ENCODE measurements at regions not wholly inside any gene's neighbourhood (a gene's known extent, or its start where the extent isn't known, plus 50 kb on each side); places are given as distances from the start of the nearest gene placed in this dataset.

GRCh38 chr6:50635429-50635828 lies 77.9 kb upstream of the TFAP2D start:
- intact Hi-C loops (cut with DNase I), result no loop called here
- Histone ChIP-seq H3K27me3 (no peaks in the 10 kb centered on the region), H3K4me3 (no peak overlapping the region), H3K27ac (no peak overlapping the region), H3K36me3 (no peaks in the 10 kb centered on the region), H3K9me3 (peaks cover 0 to 7% (median 0%) of the 10 kb centered on the region in 12 donors), H3K4me1 (no peaks in the 10 kb centered on the region)
- no peak for ATAC-seq
- no peak for DNase-seq
- TF ChIP-seq, protein P1, sequence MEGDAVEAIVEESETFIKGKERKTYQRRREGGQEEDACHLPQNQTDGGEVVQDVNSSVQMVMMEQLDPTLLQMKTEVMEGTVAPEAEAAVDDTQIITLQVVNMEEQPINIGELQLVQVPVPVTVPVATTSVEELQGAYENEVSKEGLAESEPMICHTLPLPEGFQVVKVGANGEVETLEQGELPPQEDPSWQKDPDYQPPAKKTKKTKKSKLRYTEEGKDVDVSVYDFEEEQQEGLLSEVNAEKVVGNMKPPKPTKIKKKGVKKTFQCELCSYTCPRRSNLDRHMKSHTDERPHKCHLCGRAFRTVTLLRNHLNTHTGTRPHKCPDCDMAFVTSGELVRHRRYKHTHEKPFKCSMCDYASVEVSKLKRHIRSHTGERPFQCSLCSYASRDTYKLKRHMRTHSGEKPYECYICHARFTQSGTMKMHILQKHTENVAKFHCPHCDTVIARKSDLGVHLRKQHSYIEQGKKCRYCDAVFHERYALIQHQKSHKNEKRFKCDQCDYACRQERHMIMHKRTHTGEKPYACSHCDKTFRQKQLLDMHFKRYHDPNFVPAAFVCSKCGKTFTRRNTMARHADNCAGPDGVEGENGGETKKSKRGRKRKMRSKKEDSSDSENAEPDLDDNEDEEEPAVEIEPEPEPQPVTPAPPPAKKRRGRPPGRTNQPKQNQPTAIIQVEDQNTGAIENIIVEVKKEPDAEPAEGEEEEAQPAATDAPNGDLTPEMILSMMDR (IDR thresholded peaks at IDR 0.05), result no peak
- TF ChIP-seq POLR2A (IDR thresholded peaks at IDR 0.05), result no peak

GRCh38 chr6:50637267-50637666 lies 76.1 kb upstream of the TFAP2D start:
- H3K9me3 ChIP-seq, result peaks cover 0 to 4% (median 0%) of the 10 kb centered on the region in 12 donors
- H3K27ac ChIP-seq, result no peak overlapping the region
- DNase-seq (no peak), ATAC-seq (no peak)
- H3K4me3 ChIP-seq, result no peak overlapping the region
- 16 to 24% (median 21%) methylated on average over 4 of the region's 4 CpGs for WGBS, 4 donors
- H3K36me3 ChIP-seq, result no peaks in the 10 kb centered on the region
- no peaks in the 10 kb centered on the region for H3K4me1 ChIP-seq
- TF ChIP-seq POLR2A (IDR thresholded peaks at IDR 0.05), result no peak
- TF ChIP-seq, protein P1 (IDR thresholded peaks at IDR 0.05), result no peak
- no peaks in the 10 kb centered on the region for H3K27me3 ChIP-seq
- intact Hi-C loops (cut with DNase I), result no loop called here

DNA sequence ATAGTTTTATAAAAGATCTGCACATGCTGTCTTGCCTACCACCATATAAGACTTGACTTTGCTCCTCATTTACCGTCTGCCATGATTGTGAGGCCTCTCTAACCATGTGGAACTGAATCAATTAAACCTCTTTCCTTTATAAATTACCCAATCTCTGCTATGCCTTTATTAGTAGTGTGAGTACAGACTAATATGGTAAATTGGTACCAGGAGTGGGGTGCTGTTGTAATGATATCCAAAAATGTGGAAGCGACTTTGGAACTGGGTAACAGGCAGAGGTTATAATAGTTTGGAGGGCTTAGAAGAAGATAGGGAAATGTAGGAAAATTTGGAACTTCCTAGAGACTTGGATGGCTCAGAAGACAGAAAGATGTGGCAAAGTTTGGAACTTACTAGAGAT lies 64.2 kb upstream of the TFAP2D start:
- intact Hi-C loops (cut with DNase I), result no loop called here
- Histone ChIP-seq H3K4me3 (no peak overlapping the region), H3K9me3 (peaks cover 0 to 26% (median 9%) of the 10 kb centered on the region in 12 donors), H3K4me1 (no peaks in the 10 kb centered on the region), H3K27me3 (no peaks in the 10 kb centered on the region), H3K36me3 (no peaks in the 10 kb centered on the region), H3K27ac (no peak overlapping the region)
- ATAC-seq (no peak), DNase-seq (no peak)
- WGBS, 4 donors, result 76 to 88% (median 83%) methylated on average over 2 of the region's 2 CpGs
- TF ChIP-seq, protein P1 (IDR thresholded peaks at IDR 0.05), result no peak
- TF ChIP-seq POLR2A (IDR thresholded peaks at IDR 0.05), result no peak

DNA sequence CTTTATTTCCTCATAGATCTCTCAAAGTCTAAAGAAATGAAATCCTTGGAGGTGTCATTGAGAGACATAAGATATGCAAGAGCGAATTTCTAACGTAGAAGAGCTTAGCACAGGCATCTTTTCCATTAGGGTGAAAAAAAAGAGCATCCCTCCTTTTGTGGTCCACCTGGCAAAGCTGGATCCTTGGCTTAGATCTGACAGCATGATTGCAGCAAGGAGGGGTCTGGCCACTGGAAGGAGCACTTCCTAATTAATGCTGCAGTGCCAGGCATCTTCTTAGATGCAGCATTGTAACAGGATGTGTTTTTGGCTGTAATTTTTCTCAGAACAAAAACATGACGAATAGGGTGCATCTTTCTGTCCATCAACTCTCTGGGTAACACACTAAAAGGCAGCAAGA lies 60.1 kb upstream of the TFAP2D start:
- 53 to 67% (median 56%) methylated on average over 3 of the region's 3 CpGs for WGBS, 4 donors
- TF ChIP-seq, protein P1 (IDR thresholded peaks at IDR 0.05), result no peak
- no peak for TF ChIP-seq POLR2A (IDR thresholded peaks at IDR 0.05)
- H3K4me1 ChIP-seq, result no peaks in the 10 kb centered on the region

More for the DNA sequence above, 60.1 kb upstream of the TFAP2D start:
- DNase-seq, result no peak
- peaks cover 0 to 21% (median 7%) of the 10 kb centered on the region in 12 donors for H3K9me3 ChIP-seq
- intact Hi-C loops (cut with DNase I), result no loop called here
- no peak overlapping the region for H3K4me3 ChIP-seq
- H3K27ac ChIP-seq, result no peak overlapping the region
- H3K27me3 ChIP-seq, result no peaks in the 10 kb centered on the region
- no peak for ATAC-seq
- H3K36me3 ChIP-seq, result no peaks in the 10 kb centered on the region

Data from heart left ventricle (tissue), 16 donors.